Keratinocyte (primary cell): ENCODE measurements at regions not wholly inside any gene's neighbourhood (a gene's known extent, or its start where the extent isn't known, plus 50 kb on each side); places are given as distances from the start of the nearest gene placed in this dataset.

ENCODE experiments used
- DNase-seq: peaks from one replicate; pipeline ENCODE4 v3.0.0-alpha.2; 2011; ENCODE audit warnings: low read depth, missing footprints, low spot score
- FAIRE-seq: peaks from 2 replicates; lab custom pipeline; 2011; peaks lifted over from hg19 to GRCh38; lab: Jason Lieb, UNC
- H2AFZ ChIP-seq: 2 replicates; pipeline ENCODE4 v1.6.0; 2012; ENCODE audit warnings: low read length, control low read depth, inconsistent platforms; ENCODE audit not compliant: control insufficient read depth
- H3K27ac ChIP-seq: 2 replicates; pipeline ENCODE4 v1.5.1; 2011; ENCODE audit warnings: low read length; ENCODE audit not compliant: control insufficient read depth, insufficient read depth
- H3K27me3 ChIP-seq: 3 replicates; pipeline ENCODE4 v1.6.0; 2011; ENCODE audit warnings: low read length; ENCODE audit not compliant: control insufficient read depth, insufficient read depth; ENCODE audit errors: extremely low read depth
- H3K36me3 ChIP-seq, 2 experiments: 2 replicates in 1 of 2; 3 replicates in 1 of 2; pipeline ENCODE4 v1.5.1; 2011; ENCODE audit warnings: low read length in 2 of 2, mild to moderate bottlenecking in 1 of 2; ENCODE audit not compliant: control insufficient read depth in 2 of 2, insufficient read depth in 2 of 2; ENCODE audit errors: extremely low read depth in 1 of 2
- H3K4me1 ChIP-seq: 3 replicates; pipeline ENCODE4 v1.5.1; 2011; ENCODE audit warnings: low read length; ENCODE audit not compliant: control insufficient read depth, insufficient read depth; ENCODE audit errors: extremely low read depth
- H3K4me2 ChIP-seq: 3 replicates; pipeline ENCODE4 v1.6.0; 2011; ENCODE audit warnings: low read depth, low read length; ENCODE audit not compliant: control insufficient read depth, insufficient read depth; ENCODE audit errors: extremely low read depth
- H3K4me3 ChIP-seq, 3 experiments: fragments of 200-600 bp in 1 of 3; sonication (generic) in 1 of 3; 2 replicates in 2 of 3; 3 replicates in 1 of 3; pipeline ENCODE4 v1.5.1; 2011 to 2016; ENCODE audit warnings: low read length in 3 of 3, mild to moderate bottlenecking in 3 of 3, control low read depth in 2 of 3, inconsistent platforms in 1 of 3, low read depth in 1 of 3, mixed read lengths in 1 of 3, mixed run types in 1 of 3, moderate library complexity in 1 of 3; ENCODE audit not compliant: control insufficient read depth in 2 of 3, insufficient read depth in 2 of 3; ENCODE audit errors: extremely low read depth in 1 of 3
- H3K79me2 ChIP-seq: 2 replicates; pipeline ENCODE4 v1.6.0; 2012; ENCODE audit warnings: low read length; ENCODE audit not compliant: control insufficient read depth, insufficient read depth
- H3K9ac ChIP-seq: 3 replicates; pipeline ENCODE4 v1.6.0; 2011; ENCODE audit warnings: low read length; ENCODE audit not compliant: control insufficient read depth, insufficient read depth; ENCODE audit errors: extremely low read depth
- H3K9me1 ChIP-seq: 3 replicates; pipeline ENCODE4 v1.6.0; 2011; ENCODE audit warnings: low read length; ENCODE audit not compliant: control insufficient read depth, insufficient read depth; ENCODE audit errors: extremely low read depth
- H3K9me3 ChIP-seq: 2 replicates; pipeline ENCODE4 v1.5.1; 2012; ENCODE audit warnings: low read depth, low read length; ENCODE audit not compliant: control insufficient read depth
- H4K20me1 ChIP-seq: 3 replicates; pipeline ENCODE4 v1.6.0; 2011; ENCODE audit warnings: low read length; ENCODE audit not compliant: control insufficient read depth, insufficient read depth; ENCODE audit errors: extremely low read depth
- CTCF ChIP-seq, 3 experiments: IDR thresholded peaks in 1 of 3; conservative IDR thresholded peaks in 1 of 3; optimal IDR thresholded peaks in 1 of 3; 2 replicates in 2 of 3; 3 replicates in 1 of 3; pipeline versions ENCODE3 to v1.5.1; 2011; ENCODE audit warnings: low read length in 3 of 3, mild to moderate bottlenecking in 3 of 3, moderate library complexity in 2 of 3, control low read depth in 1 of 3, inconsistent platforms in 1 of 3; ENCODE audit not compliant: insufficient read depth in 2 of 3; ENCODE audit errors: extremely low read depth in 1 of 3
- EZH2 ChIP-seq: IDR thresholded peaks from one replicate; pipeline ENCODE4 v1.6.1; 2012; ENCODE audit warnings: inconsistent platforms, mild to moderate bottlenecking, low read length, moderate library complexity
- dilution Hi-C: fragments of 300-500 bp; cut with MboI; formaldehyde crosslinking; loops from one replicate; pipeline ENCODE4 v1.7.0; 2020; ENCODE audit warnings: low sequenced_read_pairs; ENCODE audit not compliant: extremely low pct_ligation_motif_present

GRCh38 chr18:73458186-73458964 is 590.6 kb upstream of the NETO1 start:
- no peak for DNase-seq
- H3K27ac ChIP-seq = no peak overlapping the region
- dilution Hi-C loops = no loop called here
- no peak overlapping the region for H3K9ac ChIP-seq
- H3K9me1 ChIP-seq = no peaks in the 10 kb centered on the region
- H3K36me3 ChIP-seq = no peaks in the 10 kb centered on the region
- H3K79me2 ChIP-seq = no peaks in the 10 kb centered on the region
- TF ChIP-seq CTCF (optimal IDR thresholded peaks at IDR 0.05 in 1 of 3, IDR thresholded peaks at IDR 0.05 in 1 of 3, conservative IDR thresholded peaks at IDR 0.05 in 1 of 3; ENCODE audit: extremely low read depth in 1 of 3, insufficient read depth in 2 of 3, low read length in 3 of 3) = no peak
- no peak for TF ChIP-seq EZH2
- H2AFZ ChIP-seq = no peak overlapping the region
- no peaks in the 10 kb centered on the region for H3K27me3 ChIP-seq
- no peak overlapping the region for H3K4me3 ChIP-seq
- H3K4me1 ChIP-seq = peaks cover 5% of the 10 kb centered on the region
- no peak overlapping the region for H3K4me2 ChIP-seq
- no peaks in the 10 kb centered on the region for H4K20me1 ChIP-seq
- FAIRE-seq = no peak
- H3K9me3 ChIP-seq = no peaks in the 10 kb centered on the region

GRCh38 chr18:73456643-73457042 is 588.9 kb upstream of the NETO1 start:
- DNase-seq (no peak), FAIRE-seq (no peak)
- H3K9me3 ChIP-seq = no peaks in the 10 kb centered on the region
- dilution Hi-C loops = no loop called here
- H3K4me1 ChIP-seq = no peaks in the 10 kb centered on the region
- TF ChIP-seq EZH2 (no peak), CTCF (optimal IDR thresholded peaks at IDR 0.05 in 1 of 3, IDR thresholded peaks at IDR 0.05 in 1 of 3, conservative IDR thresholded peaks at IDR 0.05 in 1 of 3; ENCODE audit: extremely low read depth in 1 of 3, insufficient read depth in 2 of 3, low read length in 3 of 3) (no peak)
- no peaks in the 10 kb centered on the region for H3K36me3 ChIP-seq
- no peaks in the 10 kb centered on the region for H3K79me2 ChIP-seq
- H3K27ac ChIP-seq = no peak overlapping the region
- H3K4me3 ChIP-seq = no peak overlapping the region
- H3K9me1 ChIP-seq = no peaks in the 10 kb centered on the region
- H3K27me3 ChIP-seq = no peaks in the 10 kb centered on the region
- no peak overlapping the region for H3K4me2 ChIP-seq
- H2AFZ ChIP-seq = no peak overlapping the region
- no peaks in the 10 kb centered on the region for H4K20me1 ChIP-seq
- no peak overlapping the region for H3K9ac ChIP-seq
